ENCODE measurements at regions not wholly inside any gene's neighbourhood (a gene's known extent, or its start where the extent isn't known, plus 50 kb on each side); places are given as distances from the start of the nearest gene placed in this dataset.

GRCh38 chr13:54356209-54356608, 1327.6 kb downstream of the OLFM4 start:
- Histone ChIP-seq H3K36me3 (ENCODE audit: control insufficient read depth in 2 of 4, insufficient read depth in 4 of 4, low read length in 3 of 4) (no peaks in the 10 kb centered on the region; a peak in 1 of 8 replicates), H2BK12ac (ENCODE audit: low read depth, low read length) (no peak overlapping the region), H3K4me3 (ENCODE audit: extremely low read depth in 1 of 4, insufficient read depth in 2 of 4, low read depth in 3 of 4, low read length in 4 of 4) (peak overlapping the region in 1 of 4 experiments; percentile 46; a peak in 1 of 8 replicates), H3K4me1 (replicated peaks in 1 of 4; ENCODE audit: control insufficient read depth in 3 of 4, insufficient read depth in 4 of 4, low read length in 3 of 4) (peaks cover 0 to 22% (median 6%) of the 10 kb centered on the region in 4 experiments; a peak in 4 of 7 replicates), H2AK5ac (ENCODE audit: low read depth, low read length) (no peak overlapping the region), H4K8ac (ENCODE audit: extremely low read depth, insufficient read depth, low read length) (no peak overlapping the region), H2BK120ac (replicated peaks; ENCODE audit: low read depth, low read length) (no peak overlapping the region), H4K5ac (ENCODE audit: insufficient read length, low read depth, low read length) (peak overlapping the region; percentile 55), H3K56ac (replicated peaks; ENCODE audit: insufficient read length, low read depth, low read length) (no peak overlapping the region), H3K4ac (replicated peaks; ENCODE audit: insufficient read length, low read depth, low read length) (no peak overlapping the region), H3K79me2 (ENCODE audit: control insufficient read depth in 1 of 2, insufficient read depth in 2 of 2, low read length in 2 of 2) (no peaks in the 10 kb centered on the region), H3K9me3 (ENCODE audit: insufficient read depth in 2 of 2, low read depth in 1 of 2, low read length in 1 of 2) (no peaks in the 10 kb centered on the region), H3K14ac (ENCODE audit: insufficient read length) (no peak overlapping the region), H3K27ac (ENCODE audit: low read depth, low read length) (no peak overlapping the region), H2BK15ac (ENCODE audit: low read length) (no peak overlapping the region), H3K18ac (ENCODE audit: extremely low read depth, low read length) (no peak overlapping the region), H4K20me1 (replicated peaks in 1 of 2; ENCODE audit: control insufficient read depth in 1 of 2, insufficient read depth in 2 of 2, low read length in 2 of 2) (no peaks in the 10 kb centered on the region), H3K4me2 (ENCODE audit: insufficient read depth in 1 of 2, low read depth in 2 of 2, low read length in 2 of 2) (peak overlapping the region; percentile 51 to 64; a peak in 3 of 4 replicates), H3K9ac (replicated peaks in 1 of 4; ENCODE audit: extremely low read depth in 1 of 4, low read depth in 3 of 4, low read length in 3 of 4) (no peak overlapping the region), H3K23me2 (ENCODE audit: low read depth, low read length) (no peaks in the 10 kb centered on the region), H2BK5ac (ENCODE audit: low read depth, low read length) (peak overlapping the region; percentile 7; the same call in 1 of the 2 replicates), H3K79me1 (ENCODE audit: low read depth, low read length) (no peaks in the 10 kb centered on the region), H3K23ac (ENCODE audit: insufficient read length) (no peak overlapping the region), H2BK20ac (ENCODE audit: low read length) (no peak overlapping the region), H2AFZ (ENCODE audit: low read length) (no peak overlapping the region), H3K27me3 (replicated peaks in 1 of 4; ENCODE audit: control insufficient read depth in 3 of 4, extremely low read depth in 1 of 4, insufficient read depth in 3 of 4, low read length in 3 of 4) (no peaks in the 10 kb centered on the region), H4K91ac (replicated peaks; ENCODE audit: insufficient read length, low read length) (no peak overlapping the region)
- no peak for DNase-seq (ENCODE audit: low read depth in 1 of 2, low spot score in 2 of 2)
- CTCF ChIA-PET (ENCODE audit: partially characterized antibody) = interaction anchor here (0.6 kb wide), 1 partner anchor 805 kb away, joined by 4 read pairs; no protein-coding TSS in a partner anchor
- no peak for FAIRE-seq
- POLR2A ChIA-PET (ENCODE audit: partially characterized antibody) = interaction anchor here (0.7 kb wide), 1 partner anchor 16 kb away, joined by 4 read pairs; no protein-coding TSS in a partner anchor
- TF ChIP-seq POLR2AphosphoS5 (IDR thresholded peaks at IDR 0.05; ENCODE audit: low read depth, low read length) = no peak
- TF ChIP-seq RAD21 (IDR thresholded peaks at IDR 0.05 in 1 of 2, conservative IDR thresholded peaks at IDR 0.05 in 1 of 2; ENCODE audit: low read depth in 2 of 2, low read length in 2 of 2) = no peak
- TF ChIP-seq RFX5 (IDR thresholded peaks at IDR 0.05; ENCODE audit: borderline replicate concordance, low read depth, low read length) = no peak
- no peak for TF ChIP-seq CBX5 (IDR thresholded peaks at IDR 0.05; ENCODE audit: low read depth, low read length)
- TF ChIP-seq GABPA (IDR thresholded peaks at IDR 0.05; ENCODE audit: borderline replicate concordance, insufficient read depth, low read length) = no peak

All from H1 (cell line).